Activated gamma-delta T cell treated with anti-CD3 and anti-CD28 coated beads, Interleukin-2, amount 50 U/mL, for 16 hours (primary cell): ENCODE measurements at regions not wholly inside any gene's neighbourhood (a gene's known extent, or its start where the extent isn't known, plus 50 kb on each side); places are given as distances from the start of the nearest gene placed in this dataset.

ENCODE experiments used
- DNase-seq: peaks from one replicate; pipeline ENCODE4 v3.0.0-alpha.2; 2020; ENCODE audit warnings: low read depth

DNA sequence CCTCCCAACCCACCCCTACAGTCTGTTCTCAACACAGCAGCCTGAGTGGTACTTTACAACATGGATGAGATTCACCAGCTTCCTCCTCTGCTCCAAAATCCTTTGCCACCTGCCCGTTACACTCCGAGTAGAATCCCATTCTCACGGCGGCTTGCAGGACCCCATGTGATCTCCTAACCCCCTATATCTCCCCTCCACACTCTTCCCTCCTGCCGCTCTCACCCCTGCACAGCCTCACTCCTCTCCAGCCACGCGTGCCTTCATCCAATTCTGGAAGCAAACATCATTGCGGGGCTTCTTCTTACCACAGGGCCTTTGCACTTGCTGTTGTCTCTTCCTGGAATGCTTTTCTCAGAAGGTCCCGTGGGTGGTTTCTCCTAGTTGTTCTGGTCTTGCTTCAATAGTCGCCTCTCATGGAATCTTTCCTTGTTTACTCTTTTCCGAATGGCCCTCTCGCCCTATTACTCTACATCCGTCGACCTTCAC, 472.3 kb downstream of the CDH26 start:
- no peak for DNase-seq

DNA sequence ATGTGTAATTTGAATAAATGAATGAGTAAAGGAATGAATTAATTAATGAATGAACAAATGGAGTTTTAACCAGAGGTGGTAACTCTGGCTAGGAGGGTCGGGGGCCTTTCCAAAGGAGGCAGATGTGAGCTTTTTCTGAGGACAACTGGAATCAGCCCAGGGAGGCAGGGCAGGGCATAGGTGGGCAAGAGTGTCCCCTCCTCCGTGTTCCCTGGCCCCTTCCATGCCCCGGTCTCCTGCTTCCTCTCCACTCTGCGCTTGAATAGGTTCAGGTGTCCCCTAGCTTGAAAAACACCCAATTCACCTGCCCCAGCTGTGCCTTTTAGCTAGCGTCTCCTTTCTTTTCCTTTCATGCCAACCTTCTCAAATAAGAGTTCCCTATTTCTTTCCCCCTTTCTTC, 473.1 kb downstream of the CDH26 start:
- no peak for DNase-seq

DNA sequence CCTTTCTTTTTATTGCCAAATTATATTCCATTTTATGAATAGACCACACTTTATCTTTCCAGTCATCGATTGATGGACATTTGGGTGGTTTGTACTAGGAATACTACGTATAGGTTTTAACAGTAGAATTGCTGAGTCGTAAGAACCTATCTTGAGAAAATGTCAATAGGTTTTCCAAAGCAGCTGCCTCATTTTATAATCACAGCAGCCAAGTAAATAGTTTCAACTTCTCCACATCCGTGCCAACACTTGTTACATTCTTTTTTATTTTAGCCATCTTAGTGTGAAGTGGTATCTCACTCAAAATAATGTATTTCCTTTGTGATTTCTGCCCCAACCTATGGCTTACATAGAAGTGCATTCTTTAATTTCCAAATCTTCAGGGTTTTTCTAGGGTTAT, 479.2 kb downstream of the CDH26 start:
- no peak for DNase-seq

DNA sequence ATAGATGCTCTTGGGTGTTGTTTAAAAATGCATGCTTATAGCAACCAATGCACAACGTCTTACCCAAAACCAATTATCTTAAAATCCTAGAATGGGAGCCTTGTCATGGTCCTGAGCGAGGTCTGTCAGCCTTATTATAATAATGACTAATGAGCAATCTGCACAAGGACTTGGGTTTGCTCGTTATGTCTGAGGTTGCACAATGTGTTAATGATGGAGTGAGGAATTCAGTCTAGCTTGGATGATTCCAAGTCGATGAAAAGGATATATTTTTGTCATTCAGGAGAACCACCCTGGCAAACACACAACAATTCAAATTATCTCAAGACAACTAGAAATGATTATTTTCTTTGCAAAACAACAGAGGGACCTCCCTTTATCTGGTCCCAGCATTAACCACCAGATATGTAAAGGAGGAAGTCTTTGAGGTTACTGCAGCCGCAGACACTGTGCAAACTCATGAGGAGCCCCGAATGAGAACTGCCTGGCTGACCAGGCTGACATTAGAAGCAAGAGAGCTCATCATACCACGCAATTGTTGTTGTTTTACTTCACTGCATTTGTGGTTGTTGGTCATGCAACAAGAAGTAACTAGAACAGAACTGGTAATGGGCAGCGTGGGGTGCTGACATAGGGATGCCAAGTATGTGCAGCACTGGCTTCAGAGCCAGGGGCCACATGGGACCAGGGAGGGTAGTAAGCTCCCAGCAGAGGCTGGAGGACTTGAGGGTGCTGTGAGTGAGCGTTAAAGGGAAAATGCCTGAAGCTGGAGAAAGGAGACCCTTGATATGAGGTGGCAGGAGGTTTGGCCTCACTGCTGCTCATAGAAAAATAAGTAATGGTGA, 488.3 kb downstream of the CDH26 start:
- no peak for DNase-seq

DNA sequence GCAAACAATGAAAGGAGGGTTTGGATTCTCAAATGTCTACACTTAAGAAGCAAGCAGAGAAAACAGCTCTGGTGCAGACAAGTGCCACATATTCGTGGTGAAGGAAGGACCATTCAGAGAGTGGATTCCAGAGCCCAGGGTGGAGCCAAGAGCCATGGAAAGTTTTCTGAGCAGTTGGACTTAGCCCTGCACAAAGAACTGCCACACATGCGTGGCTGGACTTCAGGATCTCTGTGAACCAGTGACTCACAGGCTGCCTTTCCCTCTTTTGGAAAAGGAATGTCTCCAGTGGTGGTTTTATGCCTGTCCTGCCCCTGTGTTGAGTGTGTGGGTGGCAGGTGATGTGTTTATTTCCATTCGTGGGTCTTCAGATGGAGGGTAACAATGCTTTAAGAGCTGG, 489.5 kb downstream of the CDH26 start:
- DNase-seq, result no peak

DNA sequence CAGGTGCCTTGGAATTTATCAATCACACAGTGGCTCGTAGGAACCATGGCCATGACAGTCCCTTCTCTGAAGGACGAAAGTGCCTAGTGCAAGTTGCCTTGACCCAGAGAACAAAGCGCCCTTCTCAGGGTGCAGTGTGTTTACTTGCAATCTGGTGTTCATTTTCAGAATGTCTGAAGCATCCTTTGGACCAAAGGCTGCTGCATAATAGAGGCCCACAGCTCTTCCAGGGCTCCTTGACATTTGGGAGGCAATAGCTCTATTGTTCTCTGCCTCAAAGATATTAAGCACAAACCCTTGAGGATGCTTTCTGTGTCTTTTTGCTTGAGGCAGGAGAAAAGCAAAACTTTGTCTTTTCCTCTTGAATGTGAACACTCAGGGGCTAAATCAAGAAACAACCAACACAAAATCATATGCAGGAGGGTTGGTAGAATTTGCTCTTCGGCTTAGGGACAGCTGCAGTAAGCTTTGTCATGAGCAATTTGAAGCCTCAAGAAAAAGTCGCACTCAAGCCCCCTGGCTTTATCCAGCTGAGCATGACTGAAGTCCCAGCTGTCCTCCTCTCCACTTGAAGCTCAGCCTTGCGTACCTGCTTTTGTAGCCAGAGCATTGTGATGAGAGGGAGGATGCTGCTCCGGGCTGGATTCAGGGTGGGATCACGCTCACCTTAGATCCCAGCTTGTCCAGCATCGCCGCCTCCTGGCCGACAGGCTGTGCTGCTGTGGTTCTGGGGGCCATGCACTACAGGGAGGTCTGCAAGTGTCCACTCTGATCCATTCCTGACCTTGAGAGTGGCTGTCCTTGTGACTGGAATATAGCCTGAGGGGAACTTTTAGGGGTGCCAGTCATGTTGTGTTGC, 495.4 kb downstream of the CDH26 start:
- DNase-seq, result no peak

DNA sequence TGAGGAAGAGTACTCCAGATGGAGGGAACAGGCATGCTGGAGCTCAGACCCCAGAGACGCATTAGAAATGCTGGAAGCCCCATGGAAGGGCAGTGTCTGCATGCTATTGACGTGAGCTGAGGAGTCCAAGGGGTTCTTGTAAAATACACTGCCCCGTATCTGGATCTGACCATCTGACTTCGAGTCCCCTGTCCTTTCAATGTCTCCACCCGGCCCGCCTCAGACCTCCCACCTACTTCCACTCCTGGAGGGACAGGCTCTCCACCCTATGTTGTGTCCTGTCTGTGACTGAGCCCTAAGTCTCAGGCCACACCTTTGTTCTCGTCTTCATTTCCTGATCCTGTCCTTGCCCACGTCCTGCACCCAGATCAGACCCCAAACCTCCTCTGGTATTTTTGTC, 496.3 kb downstream of the CDH26 start:
- DNase-seq, result no peak

DNA sequence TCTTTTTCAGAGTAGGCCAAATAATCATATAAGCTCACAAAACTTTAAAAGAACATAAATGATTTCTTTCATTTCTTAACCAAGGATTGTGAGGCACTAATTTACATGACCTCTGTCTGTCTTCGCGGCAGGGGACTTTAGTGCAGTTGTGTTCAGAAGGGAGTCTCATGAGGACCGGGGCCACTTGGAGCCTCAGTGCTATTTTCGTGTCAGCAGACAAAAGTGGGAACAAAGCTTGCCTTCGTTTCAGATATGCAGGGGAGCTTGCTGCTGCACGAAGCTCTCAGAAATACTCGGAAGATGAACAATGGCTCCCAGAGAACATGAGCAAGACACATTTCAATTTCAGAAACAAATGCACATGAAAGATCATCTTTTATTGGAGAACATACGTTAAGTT, 497.0 kb downstream of the CDH26 start:
- DNase-seq, result no peak

DNA sequence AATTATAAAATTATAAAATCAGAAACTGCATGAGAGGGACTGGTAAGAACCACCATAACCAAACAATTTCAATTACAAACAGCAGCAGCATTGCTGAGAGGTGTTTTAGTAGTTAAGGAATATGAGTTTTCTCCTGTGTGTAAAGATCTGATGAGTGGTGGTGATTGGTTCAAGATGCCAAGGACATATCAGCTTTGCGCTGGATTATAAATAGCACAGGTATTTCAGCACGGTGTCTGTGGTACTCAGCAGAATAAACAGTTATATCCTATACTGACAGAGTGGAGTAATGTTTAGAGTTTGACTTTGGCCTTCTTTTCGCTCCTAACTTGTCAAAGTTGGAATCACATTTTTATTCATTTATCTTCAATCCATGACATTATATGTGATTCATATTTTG, 501.0 kb downstream of the CDH26 start:
- no peak for DNase-seq

DNA sequence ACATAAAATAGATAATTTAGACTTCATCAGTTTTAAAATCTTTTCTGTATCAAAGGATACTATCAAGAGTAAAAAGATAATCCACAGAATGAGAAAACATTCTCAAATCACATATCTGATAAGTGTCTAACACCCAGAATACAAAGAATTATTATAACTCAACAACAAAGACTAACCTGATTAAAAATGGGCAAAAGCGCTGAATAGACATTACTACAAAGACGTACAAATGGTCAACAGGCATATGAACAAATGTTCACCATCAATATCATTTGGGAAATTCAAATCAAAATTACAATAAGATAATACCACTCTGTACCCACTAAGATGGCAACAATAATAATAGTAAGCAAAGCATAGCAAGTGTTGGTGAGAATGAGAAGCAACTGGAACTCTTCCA, 503.8 kb downstream of the CDH26 start:
- no peak for DNase-seq

DNA sequence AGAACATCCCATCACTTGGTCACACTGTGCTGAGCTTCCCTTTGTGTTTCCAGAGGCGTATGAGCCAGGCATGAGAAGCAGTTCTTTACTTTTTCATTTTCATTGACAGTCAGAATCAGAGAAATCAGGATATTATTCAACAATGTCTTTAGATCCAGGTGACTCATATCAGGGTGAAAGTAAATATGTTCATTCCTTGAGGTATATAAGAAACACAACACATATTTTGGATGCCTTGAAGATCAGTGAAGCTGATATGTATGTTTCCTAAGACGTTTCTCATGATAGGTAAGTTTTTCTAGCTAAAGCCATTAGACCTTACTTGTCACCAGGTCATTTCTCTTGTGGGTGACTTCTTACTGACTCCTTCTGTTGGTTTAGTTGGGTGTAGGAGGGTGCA, 505.6 kb downstream of the CDH26 start:
- DNase-seq, result no peak

DNA sequence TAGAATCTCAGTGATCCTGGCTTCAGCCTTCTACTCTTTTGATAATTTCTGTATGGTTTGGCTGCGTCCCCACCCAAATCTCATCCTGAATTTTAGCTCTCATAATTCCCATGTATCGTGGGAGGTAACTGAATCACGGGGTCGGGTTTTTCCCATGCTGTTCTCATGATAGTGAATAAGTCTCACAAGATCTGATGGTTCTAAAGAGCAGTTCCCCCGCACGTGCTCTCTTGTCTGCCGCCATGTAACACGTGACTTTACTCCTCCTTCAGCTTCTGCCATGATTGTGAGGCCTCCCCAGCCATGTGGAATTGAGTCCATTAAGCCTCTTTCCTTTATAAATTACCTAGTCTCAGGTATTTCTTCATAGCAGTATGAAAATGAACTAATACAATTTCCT, 507.2 kb downstream of the CDH26 start:
- no peak for DNase-seq

DNA sequence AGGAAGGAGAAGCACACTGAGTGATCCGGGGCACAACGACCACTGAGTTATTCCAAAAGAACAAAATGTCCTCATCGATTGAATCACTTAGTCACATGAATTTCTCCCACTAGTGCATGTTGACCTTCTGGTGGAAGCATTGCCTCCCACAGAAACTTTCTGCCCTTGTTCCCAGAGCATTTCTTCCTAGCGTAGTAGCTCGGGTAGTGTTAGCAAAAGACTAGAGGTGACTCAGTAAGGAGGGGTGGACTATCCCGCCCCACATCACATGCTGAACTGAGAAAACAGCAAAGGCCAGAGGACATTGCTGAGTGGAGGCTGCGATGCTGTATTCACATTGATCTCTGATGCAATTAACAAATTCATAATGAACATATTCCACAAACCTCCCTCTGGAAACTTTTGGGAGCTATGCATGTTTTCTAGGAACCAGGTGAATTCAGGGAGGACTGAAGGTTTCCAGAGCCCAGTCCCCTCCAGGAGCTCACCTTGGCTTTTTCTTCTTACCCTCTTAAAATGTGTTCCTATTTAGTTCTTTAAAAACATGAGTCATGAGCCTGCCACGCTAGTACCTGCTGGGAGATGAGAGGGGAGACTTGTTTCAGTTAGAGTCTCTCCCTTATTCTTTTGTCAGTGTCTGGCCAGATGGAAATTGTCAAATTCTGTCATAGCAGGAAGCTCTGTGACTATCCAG, 507.9 kb downstream of the CDH26 start:
- DNase-seq, result no peak

DNA sequence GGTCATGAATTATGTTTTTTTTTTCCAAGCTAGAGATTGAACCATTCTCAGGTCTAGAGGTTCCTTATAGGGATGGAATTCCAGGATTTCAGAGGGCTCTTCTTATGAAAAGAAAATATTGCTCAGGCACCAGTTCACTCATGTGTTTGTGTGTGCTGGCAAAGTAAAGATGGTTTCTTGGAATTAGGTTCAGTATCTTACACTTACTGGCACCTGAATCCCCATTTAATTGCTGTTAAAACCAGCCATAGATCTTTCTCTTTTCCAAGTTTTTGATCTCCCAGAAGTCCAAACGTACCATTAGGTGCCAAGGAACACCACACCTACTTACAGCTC, 508.4 kb downstream of the CDH26 start:
- no peak for DNase-seq

DNA sequence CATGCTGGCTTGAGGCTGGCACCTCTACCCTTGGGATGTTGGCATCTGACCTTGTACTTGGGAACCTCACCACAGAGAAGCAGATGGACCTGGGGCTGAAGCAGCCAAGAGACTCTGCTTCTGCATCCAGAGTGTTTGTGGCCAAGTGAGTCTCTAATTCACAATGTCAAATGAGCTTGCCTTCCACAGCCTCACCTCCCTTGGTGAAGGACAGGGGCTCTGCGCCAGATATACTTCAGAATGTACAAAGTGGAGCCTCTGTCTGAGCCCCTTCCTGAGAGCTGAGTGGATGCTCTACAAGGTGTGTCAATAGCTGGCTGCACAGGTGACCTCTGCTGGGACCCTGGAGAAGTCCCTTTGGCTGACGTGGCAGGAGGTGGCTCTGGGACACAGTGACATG, 508.9 kb downstream of the CDH26 start:
- DNase-seq, result no peak

DNA sequence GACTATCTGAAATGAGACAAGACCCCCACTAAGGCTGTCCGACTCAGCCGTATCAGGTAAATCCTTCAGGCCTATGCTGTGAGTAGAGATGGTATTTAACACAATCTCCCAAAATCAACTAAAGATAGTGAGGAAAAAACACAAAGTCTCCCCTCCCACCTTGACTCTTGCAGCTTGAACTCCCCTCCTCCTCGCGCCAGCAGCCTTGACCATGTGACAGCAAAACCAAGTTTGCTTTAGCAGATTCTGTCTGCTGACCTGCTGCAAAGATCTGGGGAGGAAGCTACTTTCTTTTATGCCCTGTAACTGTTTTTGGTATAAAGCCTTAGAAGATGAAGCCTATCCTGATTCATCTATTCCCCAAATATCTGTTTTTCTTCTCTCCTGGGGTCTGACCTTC, 509.5 kb downstream of the CDH26 start:
- DNase-seq, result no peak

DNA sequence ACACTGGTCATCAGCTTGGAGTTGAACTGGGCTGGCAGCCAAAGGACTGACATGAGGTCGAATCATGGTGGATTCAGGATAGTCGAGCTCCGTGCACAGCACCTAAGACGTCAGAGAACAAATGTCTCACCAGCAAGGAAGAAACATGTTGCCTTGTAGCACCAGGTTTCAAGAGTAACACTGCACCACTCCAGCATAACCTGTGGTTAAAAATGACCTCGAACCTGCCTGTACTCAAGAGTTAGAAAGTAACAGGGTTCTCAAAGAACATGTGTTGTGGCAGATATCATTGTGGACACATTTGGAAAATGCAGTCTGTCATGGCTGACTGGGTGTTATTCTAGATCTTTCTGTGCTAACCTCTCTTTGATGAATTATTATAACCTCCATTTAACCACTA, 511.6 kb downstream of the CDH26 start:
- no peak for DNase-seq

DNA sequence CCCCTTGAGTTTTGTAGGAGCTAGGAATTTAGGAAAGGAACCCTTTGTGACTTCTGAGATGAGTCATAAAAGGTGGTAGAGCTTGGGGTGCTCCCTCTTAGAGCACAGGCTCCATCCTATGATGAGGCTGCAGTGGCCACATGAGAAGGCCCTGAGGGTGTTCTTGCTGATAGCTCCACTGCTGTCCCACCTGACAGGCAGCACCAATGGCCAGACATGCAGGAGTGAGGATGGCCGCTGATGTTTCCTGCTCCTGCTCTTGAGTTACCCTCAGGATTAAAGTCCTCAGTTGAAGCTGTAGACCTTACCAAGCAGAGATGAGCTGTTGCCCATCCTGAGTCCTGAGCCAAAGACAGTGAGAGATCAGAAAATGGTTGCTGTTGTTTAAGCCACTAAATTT, 512.1 kb downstream of the CDH26 start:
- no peak for DNase-seq

DNA sequence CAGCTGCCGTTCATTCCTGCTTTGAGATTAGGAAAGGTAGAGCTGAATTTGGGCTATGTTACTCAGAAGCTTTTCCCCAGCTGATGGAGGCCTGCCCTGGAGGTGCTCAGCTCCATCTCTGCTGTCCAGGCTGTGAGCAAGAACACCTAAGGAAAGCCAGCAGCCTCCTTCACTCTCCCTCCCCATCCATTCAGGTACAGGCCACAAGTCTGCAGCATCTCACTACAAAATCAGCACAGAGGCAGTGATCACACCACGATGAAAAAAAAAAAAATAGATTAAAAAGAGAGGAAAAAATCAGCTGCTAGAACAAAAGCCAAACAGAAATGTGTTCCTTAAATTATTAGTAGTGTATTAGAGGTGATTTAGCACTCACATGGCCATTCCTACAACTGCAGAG, 515.0 kb downstream of the CDH26 start:
- no peak for DNase-seq

DNA sequence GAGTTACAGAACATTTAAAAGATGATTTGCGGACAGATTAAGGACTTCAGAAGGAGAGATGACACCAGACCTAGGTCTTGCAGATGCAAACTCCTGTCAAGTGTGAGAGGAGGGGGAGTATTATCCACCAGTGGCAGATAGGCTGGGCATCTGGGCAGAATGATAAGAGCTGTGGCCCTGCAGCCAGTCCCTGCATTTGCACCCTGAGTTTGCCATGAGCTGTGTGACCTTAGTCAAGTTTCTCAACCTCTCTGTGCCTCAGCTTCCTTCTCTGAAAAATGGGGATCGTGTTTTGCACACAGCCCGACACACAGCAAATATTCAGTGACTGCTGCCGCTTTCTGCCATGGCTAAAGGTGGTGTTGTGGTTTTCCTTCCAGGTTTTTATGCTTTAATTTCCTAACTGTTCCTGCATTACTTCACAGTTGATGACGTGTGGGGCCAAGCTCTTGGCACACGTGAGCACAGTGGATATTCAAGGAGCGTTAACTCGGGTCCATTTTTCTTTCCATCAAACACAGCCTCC, 516.2 kb downstream of the CDH26 start:
- no peak for DNase-seq

DNA sequence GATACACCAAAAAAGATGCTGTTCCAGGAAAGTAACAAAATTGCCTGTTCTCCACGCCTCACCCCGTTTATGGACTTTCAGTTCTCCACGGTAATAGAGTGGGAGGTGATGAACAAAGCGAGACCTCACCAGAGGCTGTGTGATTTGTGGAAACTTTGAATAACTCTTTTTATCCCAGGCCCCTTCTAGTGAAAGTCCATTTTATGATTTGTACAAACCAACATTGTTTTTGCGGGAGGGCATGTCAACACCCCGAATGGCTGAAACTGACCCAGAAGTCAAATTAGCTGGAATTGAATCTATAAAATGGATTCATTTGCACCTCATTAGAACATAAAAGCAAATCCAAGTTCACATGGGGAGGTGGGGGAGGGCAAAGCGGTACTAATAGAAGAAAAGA, 517.8 kb downstream of the CDH26 start:
- no peak for DNase-seq

DNA sequence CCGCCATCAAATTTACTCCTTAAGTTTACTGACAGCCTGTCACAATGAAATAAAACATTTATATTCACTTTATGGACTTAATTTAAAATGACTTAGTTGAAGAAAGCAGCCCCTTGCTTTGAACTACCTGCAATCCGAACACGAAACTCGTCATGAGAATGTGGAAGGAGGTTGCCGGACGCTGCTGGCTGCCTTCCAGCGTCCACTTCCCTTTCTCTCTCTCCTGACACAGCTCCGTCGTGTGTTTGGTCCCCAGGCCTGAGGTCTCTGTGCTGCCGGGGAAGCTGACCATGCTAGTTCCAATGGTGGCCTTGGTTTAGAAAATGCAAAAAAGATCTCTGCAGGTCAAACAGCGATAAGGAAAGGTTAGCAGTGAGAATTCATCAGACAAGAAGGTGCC, 519.7 kb downstream of the CDH26 start:
- no peak for DNase-seq

DNA sequence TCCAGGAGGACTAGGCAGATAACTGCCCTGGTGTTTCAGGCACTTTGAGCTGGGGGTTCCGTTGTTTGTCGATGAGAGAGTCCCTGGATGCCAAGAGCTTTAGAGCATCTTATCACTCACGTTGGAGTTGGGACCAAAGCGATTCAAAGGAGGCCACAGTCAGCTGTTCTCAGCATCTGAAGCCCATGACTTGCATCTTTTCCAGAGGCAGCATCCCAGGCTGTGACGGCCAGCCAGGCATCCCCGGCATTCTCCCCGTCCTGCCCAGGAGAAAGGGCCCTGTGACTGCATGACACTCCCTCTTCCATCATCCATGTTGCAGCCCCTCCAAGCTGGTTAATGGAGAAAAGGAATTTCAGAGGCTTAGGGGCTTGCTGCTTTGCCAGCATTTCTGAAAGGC, 520.3 kb downstream of the CDH26 start:
- DNase-seq, result no peak
